Medulla oblongata (tissue), 1 donor: ENCODE measurements at regions not wholly inside any gene's neighbourhood (a gene's known extent, or its start where the extent isn't known, plus 50 kb on each side); places are given as distances from the start of the nearest gene placed in this dataset.
"Not testable (repeated sequence)": the region's sequence is repeated elsewhere in the genome, so short reads cannot be mapped to it uniquely, and the experiment has no call there.

Experiments used
- DNase-seq: peaks from one replicate; pipeline ENCODE4 v3.0.0-alpha.2; 2015; ENCODE audit errors: extremely low spot score

GRCh38 chr3:182331341-182331740 is 462.0 kb upstream of the ATP11B start:
- DNase-seq = no peak

GRCh38 chr3:182342252-182342651 is 451.1 kb upstream of the ATP11B start:
- DNase-seq = no peak

- DNase-seq = not testable (repeated sequence)
Observed at GRCh38 chr3:182344026-182344425, 449.3 kb upstream of the ATP11B start.

DNA sequence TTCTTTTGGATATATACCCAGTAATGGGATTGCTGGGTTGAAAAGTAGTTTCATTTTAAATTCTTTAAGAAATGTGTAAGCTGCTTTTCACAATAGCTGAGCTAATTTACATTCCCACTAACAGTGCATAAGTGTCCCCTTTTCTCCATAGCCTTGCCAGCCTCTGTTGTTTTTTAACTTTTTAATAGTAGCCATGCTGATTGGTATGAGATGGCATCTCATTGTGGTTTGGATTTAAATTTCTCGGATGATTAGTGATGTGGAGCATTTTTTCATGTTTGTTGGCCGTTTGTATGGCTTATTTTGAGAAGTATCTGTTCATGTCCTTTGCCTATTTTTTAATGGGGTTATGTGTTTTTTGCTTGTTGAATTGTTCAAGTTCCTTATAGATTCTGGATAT is 444.3 kb upstream of the ATP11B start:
- DNase-seq = no peak

DNA sequence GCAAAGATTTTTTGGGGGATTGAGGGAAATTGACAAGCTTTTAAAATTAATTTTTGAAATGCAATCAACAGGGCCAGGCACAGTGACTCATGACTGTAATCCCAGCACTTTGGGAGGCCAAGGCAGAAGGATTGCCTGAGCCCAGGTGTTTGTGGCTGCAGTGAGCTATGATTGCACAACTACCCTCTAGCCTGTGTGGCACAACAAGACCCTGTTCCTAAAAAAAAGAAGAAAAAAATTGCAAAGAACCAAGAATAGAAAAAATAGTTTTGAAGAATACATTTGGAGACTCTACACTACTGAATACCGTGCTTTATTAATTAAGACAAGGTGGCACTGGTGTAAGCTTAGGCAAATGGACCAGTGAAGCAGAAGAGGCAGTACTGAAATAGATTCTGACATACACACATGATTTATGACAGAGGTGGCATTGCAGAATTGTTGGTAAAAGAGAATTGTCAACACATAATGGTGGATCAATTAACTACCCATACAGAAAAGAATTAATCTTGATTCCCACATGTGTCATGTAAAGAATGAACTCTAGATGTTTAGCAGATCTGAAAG is 443.3 kb upstream of the ATP11B start:
- DNase-seq = no peak

GRCh38 chr3:182357928-182358327 is 435.4 kb upstream of the ATP11B start:
- no peak for DNase-seq

- DNase-seq = peak; percentile 90
Observed at GRCh38 chr3:182364323-182364722, 429.0 kb upstream of the ATP11B start.

- peak; percentile 91 for DNase-seq
Observed at GRCh38 chr3:182364723-182365650, 428.3 kb upstream of the ATP11B start.

DNA sequence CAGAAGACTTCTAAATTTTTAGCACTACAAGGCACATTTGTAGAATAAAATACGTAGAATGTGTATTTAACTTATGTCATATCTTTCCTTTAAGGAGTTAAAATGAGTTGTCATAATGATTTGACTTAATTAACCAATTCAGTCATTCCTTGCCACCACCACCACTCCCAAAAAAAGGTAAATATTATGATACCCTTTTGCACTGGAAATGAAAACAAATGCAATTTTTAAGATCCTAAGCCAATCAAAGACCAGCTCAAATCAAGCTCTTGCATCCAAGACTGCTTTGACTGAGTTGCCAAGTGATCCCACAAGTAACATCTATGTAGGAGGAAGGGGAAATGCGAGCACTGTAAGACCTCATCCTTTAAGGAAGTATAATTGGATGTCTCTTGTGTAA is 426.6 kb upstream of the ATP11B start:
- no peak for DNase-seq

- no peak for DNase-seq
Observed at GRCh38 chr3:182369861-182370260, 423.4 kb upstream of the ATP11B start.

- no peak for DNase-seq
Observed at GRCh38 chr3:182370949-182371348, 422.4 kb upstream of the ATP11B start.

- DNase-seq = no peak
Observed at GRCh38 chr3:182375916-182376315, 417.4 kb upstream of the ATP11B start.

GRCh38 chr3:182382112-182382857 is 411.0 kb upstream of the ATP11B start:
- DNase-seq = no peak

DNA sequence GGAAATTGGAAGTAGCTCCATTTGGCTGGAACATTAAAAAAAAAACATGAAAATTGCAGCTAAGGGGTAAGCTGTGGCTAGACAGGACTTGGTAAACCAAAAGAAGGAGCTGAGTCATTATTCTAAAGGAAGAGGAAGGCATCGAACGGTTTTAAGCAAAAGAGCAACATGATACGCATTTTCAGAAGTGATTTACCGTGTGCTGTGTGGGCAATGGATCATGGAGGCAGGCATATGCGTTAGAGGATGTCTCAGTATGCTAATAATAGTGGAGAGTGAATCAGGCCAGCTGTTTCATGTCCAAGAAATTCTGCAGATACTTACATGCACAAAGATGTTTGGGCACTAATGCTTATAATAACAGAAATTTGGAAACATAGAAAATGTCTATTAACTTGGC is 409.1 kb upstream of the ATP11B start:
- DNase-seq = no peak

- no peak for DNase-seq
Observed at GRCh38 chr3:182385356-182385755, 407.9 kb upstream of the ATP11B start.

GRCh38 chr3:182388506-182388905 is 404.8 kb upstream of the ATP11B start:
- DNase-seq = no peak

DNA sequence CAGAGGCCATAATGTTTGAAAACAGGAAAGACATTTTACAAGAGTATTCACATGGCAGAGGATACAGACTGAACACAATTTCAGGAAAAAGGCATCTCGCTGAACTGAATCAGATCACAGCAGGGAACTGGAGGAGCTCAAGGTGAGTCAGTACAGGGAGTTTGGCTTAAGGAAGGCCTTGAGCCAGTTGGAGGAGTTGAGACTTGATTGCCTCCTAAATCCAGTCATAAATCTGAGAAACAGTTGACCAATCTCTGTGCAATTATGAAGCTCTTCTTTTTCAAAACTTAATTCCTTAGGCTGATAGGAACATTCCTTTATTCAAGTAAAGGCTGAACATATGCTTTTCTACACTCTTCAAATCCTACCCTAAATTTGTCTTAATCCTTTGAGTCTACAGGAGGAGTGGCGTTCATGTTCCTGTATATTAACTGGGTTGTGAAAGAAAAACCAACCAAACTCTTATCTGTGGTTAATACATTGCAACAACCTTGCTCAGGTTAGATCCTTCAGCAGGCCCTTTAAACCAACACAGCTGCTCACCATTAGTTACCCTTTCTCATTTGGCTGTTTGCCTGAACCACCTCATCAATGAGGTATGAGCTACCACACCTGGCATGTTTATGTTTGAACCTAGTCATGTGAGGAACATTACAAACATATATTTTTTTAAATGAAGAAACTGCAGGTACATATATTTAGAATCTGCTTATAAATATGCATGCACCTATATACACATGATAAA is 404.1 kb upstream of the ATP11B start:
- no peak for DNase-seq

- no peak for DNase-seq
Observed at GRCh38 chr3:182390421-182390820, 402.9 kb upstream of the ATP11B start.

DNA sequence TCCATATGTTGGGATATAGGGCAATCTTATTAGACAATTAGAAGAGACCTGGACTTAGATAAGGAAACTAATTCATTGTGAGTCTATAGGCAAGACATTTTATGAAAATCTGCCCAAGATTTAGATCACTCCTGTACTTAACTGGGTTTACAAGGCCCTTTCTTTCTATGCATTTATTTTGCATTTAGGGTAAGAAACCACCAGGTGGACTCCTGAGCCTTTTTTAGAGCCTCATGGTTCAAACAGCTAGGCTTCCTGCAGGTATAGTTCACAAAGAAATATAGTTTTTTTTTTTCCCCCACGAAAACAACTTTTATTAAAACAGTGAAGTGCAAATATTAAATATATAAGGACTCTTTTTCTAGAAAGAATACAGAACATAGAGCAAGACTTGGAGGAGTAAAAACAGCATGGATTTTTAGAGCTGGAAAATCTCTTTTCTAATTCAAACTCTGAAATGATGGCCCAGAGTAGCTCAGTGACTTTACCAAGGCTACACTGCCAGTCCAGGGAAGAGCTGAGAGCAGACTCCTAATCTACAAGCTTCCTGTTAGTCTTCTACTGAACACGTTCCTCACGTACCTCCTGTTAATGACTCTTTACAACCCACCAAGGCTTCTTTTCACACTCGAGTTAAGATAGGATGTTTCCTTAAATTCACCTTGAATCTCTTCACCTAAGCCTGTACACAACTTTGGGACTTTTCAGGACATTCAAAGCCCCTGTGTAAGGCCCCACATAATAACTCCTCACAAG is 400.9 kb upstream of the ATP11B start:
- no peak for DNase-seq

DNA sequence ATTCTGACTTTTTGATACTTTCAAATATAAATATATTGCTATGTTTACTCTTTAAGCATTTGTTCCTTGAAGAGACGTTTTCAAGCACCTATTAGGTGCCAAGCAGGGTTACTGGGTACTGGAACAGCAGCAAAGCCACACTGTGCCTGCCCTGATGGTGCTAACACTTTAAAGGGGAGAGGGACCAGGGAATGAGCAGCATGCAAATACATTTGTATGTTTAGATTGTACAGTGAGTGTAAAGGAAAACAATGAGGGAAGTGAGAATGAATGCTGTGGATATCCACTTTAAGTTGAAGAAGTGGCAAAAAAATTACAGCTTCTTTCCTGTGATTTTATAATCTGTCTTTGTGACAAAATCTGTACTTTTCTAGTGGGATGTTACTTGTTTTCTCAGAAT is 400.2 kb upstream of the ATP11B start:
- DNase-seq = no peak

DNA sequence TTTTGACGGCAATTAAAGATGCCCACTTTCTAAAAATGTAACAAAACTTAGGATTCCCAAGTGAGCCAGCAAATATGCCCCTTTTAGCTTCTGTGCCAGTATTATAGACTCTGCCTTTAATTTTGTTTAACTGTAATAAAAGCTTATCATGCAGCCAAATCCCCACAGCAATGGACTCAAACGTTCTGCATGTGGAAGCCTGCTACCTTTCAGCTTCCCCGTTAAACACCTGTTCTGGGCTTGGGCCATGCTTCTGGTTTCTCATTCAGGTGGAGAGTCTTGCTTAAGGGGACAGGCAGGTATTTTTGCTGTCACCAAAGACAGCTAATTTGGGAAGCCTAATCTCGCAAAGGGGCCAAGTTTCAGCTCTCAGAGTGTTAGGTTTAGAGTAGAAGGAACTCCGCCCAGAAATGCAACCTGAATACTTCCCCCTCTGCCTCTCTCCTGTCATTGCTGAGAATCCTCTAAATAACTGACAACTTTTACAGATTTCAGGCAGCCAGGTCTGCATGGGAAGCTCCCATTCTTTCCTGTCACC is 399.4 kb upstream of the ATP11B start:
- DNase-seq = no peak
